Daoy (cell line): ENCODE measurements at regions not wholly inside any gene's neighbourhood (a gene's known extent, or its start where the extent isn't known, plus 50 kb on each side); places are given as distances from the start of the nearest gene placed in this dataset.
"Not testable (repeated sequence)": the region's sequence is repeated elsewhere in the genome, so short reads cannot be mapped to it uniquely, and the experiment has no call there.

Experiments
- DNase-seq: peaks from one replicate; pipeline ENCODE4 v3.0.0-alpha.2; 2015; ENCODE audit warnings: low read depth

DNA sequence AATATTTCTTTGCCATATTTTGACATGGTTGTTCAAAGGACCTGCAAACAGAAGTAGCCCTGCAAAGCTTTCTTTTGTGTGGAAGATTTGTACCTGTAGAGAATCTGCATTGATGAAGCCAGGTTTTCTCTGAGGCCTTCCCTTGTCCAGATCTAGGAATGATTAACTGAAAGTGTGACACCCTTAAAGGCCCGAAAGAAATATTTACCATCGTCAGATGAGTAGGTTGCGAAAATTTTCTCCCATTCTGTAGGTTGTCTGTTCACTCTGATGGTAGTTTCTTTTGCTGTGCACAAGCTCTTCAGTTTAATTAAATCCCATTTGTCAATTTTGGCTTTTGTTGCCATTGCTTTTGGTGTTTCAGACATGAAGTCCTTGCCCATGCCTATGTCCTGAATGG lies 439.0 kb downstream of the SMARCA1 start:
- not testable (repeated sequence) for DNase-seq

DNA sequence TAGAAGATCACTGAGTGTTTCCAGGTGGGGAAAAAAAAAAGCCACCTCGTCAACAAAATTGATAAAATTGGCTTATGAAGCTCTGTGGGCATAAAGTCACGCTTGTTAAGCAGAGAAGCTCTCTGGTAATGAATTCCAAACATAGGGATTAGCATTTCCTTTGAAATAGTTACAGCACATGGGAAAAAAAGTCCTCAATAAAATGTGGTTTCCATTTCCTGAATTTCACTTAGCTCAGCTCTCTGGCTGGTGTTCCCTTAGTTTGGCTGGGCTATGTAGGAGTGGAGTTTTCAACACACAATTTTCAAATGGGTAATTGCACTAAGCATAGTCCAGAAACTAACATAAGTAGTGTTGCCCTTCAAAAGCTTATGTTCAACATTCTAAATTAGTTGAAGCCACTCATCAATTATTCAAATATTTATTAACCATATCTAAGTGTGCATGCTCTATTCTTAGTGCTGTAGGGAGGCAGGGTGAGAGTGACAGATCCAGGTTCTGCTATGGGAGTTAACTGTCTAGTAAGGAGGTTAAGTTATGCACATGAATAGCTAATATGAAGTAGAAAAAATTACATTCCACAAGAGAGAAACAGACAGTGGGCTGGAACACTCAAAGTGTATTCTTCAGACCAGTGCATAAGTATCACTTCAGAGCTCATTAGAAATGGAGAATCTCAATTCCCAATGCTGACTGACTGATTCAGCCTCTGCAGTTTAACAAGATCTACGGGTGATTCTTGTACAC lies 445.7 kb downstream of the SMARCA1 start:
- DNase-seq = no peak

DNA sequence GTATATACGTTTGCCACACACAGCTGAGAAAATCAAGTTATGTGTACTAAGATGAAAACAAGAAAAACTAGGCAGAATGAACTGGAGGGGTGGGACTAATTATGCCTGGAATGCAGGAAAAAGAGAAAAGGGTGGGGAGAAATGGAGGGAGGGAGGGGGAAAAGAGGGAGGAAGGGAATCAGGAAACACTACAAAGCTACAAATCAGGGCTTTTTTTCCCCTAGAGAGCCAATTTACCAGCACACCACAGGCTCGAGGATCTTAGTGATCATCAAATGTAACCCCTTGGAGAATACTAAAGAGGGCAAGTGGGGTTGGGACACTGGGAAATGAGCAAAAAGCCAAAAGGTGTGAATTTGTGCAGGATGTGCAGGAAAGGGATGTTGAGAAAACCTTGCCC lies 451.9 kb downstream of the SMARCA1 start:
- DNase-seq = no peak

DNA sequence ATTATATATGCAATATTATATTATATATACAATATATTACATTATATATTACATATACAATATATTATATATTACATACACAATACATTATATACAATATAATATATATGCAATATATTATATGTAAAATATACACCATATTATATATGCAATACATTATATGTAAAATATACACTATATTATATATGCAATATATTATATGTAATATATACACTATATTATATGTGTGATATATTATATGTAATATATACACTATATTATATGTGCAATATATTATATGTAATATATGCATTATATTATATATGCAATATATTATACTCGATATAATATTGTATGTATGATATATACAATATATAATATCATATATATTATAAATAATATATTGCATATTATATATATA lies 457.4 kb downstream of the SMARCA1 start:
- DNase-seq = no peak

DNA sequence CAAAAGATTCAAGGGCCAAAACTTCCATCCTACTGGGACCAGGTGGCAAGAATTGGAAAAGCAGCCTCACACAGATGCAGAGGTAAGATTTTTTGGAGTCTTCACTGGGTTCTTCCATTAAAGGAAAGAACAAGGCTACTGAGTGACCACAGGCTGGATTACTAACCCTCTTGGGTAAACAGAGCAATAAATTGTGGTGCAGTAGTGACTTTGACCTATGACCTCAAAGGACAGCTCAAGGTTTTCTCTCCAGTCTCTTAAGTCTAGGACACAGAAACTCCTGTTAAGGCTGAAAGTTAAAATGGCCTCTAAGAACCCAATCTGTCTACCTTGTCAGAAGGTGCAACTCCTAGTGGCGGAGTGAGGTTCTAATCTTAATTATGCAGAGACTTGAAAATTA lies 464.9 kb downstream of the SMARCA1 start:
- no peak for DNase-seq

DNA sequence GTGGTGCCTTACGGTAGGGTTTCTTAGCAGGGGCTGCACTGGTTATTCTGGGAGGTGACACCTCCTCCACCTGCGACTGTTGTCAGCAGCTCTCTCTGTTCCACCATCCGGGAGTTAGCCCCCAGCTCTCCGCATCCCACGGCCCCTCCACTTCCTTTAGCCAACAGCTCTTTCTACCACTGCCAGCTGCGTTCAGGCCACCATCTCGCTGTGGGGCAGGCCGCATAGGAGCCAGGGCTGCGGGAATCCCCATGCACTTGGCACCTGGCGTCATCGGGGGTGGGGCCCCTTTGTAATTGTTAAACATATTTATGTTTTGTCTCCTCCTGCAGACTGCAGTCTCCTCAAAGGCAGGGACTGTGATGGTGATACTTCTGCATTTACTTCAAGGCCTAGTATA lies 480.2 kb downstream of the SMARCA1 start:
- no peak for DNase-seq

DNA sequence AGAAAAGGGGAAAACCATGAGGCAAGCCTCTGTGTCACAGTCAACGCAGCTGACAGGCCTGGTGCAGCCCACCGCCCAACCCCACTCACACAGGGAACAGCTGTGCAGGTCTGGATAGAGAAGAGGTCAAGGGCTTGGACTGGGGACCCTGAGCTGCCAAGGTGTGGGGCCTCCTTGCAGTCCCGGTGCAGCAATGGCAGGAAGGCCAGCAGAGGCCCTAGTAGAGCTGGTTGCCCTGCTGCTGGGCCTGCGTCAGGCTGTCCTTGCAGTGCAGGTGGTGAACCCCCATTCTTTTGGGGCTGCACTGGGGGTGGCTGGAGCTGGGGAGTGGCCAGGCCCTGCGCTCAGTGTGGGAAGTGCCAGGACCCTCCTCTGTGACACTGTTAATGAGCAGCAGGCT lies 482.0 kb downstream of the SMARCA1 start:
- no peak for DNase-seq

DNA sequence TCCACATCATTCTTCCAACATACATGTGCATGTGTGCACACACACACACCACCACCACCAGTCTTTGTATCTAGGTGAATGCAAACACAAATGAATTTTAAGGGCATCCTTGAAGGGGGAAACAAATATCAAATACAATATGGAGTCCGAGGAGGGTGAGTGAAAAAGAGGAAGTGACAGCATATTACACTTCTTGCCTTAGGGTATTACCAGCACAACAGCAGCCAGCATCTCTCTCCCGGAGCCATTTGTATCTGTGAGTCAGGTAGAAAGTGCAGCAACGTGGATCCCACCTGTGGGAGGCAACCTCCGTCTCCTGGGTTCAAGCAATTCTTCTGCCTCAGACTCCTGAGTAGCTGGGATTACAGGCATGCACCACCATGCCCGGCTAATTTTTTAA lies 483.2 kb downstream of the SMARCA1 start:
- DNase-seq = no peak

DNA sequence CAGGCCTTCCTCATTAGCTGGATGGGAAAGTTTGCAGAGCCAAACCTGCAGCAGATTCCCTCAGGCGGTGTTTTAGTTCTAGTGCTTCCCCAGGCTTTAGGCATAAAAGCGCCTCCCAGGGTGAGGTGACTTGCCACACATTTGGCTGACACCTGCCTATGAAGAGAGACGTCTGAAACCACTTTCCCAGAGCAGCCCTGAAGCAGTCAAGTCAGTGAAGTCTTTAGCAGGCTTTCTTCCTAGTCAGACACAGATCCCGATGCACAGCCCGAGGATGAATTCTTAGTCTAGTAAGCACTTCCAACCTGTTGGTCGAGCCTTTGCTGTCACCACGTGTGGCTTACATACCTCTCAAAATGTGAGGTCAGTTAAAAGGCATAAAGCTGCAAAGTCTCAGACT lies 484.1 kb downstream of the SMARCA1 start:
- DNase-seq = no peak

DNA sequence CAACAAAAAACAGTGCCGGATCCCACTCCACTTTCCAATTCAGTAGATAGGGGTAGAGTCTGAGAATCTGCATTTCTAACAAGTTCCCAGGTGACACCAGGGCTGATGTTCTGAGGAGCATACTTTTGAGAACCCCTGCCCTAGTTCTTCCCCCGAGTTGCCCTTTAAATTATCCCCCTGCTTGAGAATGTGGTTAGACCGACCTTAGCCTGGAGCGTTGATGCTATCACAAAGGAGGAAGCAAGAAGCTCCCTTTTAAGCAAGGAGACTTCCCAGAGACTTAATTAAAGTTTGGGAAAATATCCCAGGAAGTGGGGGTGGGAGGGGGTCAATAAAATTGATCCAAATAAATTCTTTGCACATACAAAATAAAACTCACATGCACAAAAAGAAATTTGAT lies 485.9 kb downstream of the SMARCA1 start:
- DNase-seq = no peak

DNA sequence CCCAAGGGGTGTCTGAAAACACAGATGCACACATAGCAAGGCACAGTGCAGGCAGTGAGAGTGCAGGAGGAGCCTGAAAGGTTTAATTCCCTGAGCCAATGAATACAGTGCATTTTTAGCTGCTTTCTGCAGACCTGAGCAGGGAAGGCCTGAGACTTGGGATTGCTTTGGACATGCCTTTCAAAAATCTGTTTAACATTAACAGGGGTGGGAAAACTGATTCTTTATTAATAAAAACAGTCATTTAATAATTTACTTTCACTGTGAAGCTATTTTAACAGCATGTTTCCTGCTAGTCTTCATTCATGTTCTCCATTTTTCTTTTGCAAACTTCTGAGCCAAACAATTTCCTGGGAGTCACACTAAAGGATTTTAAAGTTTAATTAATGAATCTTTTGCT lies 488.1 kb downstream of the SMARCA1 start:
- no peak for DNase-seq

DNA sequence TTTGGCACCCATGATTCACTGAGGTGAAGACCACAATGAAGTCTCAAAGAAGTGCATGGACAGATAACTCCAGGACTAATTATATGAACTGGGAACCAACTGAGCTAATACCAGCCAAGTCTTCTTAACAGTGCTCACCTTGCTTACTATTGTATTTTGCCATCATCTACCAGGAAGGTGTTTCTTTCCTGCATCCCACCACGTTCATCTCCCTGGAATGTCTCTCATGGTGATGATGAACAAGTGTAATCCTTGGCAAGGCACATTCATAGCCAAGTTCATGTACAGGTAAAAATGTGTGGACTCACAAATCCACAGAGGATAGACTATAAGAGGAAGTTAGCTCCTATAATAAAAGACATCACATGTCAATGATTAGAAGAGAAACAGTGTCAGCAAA lies 489.1 kb downstream of the SMARCA1 start:
- no peak for DNase-seq

DNA sequence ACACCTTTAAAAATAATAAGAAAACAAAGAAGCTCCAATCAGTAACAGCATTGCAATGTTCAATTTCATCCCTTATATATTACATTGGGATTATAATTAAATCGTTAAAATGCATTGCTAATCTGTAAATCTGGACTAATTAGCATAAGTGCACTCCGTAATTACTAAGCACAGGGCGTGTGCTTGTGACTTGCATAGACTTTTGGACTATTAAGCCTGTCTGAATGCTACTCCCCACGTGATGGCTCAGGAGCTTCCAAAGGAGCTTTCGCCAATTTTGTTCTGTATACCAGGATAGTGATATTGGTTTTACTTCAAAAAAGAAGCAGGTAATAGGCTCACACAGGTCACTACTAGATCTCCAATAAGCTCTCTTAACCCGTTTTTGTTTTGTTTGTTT lies 497.1 kb downstream of the SMARCA1 start:
- no peak for DNase-seq

DNA sequence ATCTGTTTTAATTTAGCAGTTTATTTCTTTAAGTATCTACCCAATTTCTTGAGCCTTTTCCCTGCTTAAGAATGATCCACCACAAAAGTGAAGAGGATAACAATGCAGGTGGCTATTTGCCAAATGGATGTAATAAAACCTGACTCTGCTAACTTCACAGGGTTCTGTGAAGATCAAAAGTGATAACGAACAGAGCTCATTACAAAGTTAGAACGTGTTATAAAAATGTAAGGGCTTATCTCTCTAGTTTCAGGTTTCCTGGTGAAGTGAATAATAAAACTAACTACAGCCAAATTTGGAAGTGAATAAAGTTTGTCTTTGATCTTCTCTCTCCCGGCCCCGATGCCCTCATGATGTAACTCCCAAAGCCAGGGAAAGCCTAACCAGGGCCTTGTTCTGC lies 497.9 kb downstream of the SMARCA1 start:
- no peak for DNase-seq

DNA sequence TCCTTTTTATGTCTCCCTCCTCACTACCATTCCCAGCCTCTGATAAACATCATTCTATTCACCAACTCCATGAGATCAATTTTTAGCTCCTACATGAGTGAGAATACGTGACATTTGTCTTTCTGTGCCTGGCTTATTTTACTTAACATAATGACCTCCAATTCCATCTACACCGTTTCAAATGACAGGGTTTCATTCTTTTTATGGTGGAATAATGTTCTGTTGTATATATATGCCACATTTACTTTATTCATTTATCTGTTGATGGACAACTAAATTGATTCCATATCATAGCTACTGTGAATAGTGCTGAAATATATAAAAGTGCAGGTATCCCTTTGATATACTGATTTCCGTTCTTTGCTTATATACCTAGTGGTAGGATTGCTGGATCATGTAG lies 503.9 kb downstream of the SMARCA1 start:
- DNase-seq = no peak

DNA sequence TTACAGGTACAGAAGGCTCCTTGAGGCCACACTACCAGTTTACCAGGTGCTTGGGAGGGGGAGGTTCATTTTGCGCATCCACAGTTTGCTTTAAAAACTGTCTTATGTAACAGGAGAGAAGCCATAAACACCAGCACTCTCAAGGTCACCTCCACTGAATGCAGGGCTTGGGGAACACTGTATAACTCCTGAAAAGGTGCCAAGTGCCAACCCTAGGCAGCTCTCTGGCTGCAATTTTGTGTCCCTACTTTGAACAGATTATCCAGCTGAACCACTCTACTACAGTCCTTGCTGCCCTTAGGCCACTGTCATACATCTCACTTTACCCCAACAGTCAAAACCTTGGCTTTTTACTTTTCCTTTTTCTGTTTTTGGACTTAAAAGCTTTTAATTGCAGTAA lies 507.9 kb downstream of the SMARCA1 start:
- DNase-seq = no peak

DNA sequence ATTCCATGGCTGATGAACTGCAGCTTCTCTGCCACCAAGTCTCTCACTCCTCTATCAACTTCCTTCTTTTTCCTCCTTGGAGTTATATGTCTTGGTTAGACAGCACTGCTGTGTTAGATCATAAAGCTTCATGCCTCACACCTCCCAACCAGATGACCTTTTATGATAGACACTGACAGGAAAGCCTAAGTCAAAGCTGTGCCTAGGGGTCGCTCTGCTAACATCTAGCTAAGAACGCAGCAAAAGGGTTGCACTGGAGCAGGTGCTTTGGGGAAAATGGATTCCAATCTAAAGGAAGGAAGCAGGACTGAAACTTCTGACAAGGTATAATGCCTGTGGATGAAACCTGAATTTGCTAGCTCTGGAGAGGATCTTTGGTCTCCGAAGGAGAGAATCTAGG lies 509.7 kb downstream of the SMARCA1 start:
- DNase-seq = no peak

DNA sequence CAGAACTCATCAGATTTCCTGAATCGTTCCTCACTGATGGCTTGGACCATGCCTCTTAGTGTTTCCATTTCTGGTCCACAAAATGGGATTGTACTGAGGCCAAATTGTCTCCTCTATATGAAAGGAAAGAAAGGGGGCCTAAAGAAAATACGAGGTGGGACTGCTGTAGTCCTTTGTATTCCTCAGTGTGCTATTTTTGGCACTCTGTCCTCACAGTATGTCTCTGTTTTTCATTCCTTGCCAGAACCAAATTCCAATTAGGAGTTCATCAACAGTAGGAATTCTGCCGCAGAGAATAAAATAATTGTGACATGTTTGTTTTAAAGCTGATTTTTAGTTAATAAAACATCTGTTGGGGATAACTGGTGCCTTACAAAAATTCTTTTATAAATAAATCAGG lies 515.7 kb downstream of the SMARCA1 start:
- no peak for DNase-seq

DNA sequence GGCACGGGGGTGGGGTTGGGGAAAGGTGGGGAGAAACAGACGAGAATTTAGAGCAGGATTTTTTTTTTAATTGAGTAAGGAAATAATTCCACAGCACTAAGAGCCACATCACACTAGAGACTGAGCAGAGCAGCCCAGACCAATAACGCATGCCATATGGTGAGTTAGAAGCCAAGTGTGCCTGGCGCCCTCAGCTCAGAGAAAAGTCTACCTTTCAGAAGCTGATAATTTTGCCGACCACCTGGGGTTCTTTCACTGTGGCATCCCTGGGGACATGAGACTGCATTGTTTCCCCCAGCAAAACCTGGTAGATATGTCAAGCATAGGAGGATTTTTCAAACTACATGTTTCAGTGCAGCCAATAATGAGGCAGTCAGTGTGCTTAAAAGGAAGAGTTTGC lies 516.8 kb downstream of the SMARCA1 start:
- no peak for DNase-seq

DNA sequence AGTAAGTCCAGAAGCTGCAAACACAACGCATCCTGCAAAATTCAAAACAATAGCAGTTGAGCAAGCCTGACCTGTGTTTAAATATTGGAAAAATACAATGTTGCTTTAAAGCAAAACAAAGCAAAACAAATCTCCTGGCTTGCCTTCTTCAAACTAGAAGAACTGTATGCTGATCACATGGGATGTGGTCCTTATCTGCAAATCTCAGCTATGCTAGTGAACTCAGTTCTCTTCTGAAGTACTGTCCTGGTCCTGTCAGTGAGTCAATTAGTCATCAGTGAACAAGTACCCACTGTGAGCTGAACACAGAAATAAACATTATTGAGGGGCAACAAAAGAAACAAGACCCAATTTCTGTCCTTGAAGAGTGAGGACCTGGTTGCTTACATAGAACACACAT lies 522.5 kb downstream of the SMARCA1 start:
- DNase-seq = no peak

DNA sequence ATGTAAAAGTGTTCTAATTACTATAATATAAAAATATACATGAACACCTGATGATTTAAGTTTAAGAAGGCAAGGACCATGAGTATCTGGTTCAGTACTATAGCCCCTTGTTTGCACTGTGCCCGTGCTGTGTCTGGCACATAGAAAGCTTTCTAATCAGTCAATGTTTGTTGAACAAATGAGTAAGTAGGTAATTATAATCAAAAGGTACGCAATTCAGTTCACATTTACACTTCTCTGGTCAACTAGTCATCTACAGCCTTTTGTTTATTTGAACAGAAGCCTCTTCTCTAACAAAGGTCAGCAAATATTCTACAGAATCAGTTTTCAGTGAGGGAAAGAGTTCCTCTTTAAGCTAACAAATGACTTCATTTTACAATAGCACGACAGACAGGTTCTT lies 523.3 kb downstream of the SMARCA1 start:
- no peak for DNase-seq

DNA sequence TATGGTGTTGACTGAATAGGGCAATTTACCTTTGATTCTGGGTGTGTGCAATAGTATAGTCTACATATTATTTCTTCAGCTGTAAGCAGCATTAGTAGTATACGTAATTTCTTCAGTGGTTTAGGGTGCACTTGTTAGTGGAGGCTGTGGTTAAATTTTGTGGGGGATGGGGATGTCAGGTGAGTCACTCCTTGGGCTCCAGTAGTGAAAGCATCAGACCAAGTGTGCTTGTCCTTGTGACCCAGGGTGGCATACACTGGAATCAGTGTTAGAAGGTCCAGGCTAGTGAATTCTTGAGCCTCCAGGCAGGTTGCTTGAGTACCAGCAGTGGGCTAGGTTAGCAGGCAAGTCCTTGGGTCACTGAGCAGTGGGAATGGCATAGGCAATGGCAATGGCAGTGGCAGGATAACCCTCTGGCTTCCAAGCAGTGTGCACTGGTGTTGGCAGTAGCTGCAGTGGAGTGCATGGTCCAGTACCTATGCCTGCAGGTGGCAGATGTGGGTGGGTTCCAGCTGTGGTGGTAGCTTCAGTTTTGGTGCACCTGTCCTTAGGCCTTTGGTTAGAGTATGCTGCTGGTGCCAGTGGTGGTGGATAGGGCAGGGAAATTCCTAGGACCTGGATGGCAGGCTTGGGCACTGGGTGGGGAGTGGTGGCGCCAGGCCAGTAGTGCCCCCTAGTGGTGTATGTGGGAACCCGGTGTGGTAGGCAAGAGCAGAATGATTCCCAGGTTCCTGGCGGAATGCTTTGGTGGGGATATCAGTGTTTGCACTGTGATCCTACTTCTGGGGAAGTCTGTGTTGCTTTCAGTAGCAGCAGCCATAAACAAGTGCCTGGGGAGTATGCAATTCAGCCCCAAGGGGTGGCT lies 531.0 kb downstream of the SMARCA1 start:
- no peak for DNase-seq

DNA sequence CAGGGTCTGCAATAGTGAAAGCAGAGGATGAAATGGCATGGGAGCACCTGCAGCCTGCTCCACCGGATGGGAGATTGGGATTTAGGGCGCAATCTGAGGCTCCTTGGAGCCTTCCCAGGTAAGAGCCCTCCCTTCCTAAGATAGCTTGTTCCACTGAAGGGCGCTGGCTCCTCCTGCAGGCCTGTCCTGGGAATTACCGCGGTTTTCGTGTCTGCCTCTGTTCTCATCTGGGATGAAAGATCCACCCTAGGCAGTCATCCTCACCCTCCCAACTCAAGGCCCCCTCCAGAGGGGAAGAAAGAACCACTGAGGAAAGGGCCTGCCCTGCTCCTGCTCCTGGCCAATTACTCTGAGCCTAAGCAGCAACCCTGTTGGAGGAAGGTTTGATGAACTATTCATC lies 547.5 kb downstream of the SMARCA1 start:
- DNase-seq = no peak
